ENCODE measurements at regions not wholly inside any gene's neighbourhood (a gene's known extent, or its start where the extent isn't known, plus 50 kb on each side); places are given as distances from the start of the nearest gene placed in this dataset.

DNA sequence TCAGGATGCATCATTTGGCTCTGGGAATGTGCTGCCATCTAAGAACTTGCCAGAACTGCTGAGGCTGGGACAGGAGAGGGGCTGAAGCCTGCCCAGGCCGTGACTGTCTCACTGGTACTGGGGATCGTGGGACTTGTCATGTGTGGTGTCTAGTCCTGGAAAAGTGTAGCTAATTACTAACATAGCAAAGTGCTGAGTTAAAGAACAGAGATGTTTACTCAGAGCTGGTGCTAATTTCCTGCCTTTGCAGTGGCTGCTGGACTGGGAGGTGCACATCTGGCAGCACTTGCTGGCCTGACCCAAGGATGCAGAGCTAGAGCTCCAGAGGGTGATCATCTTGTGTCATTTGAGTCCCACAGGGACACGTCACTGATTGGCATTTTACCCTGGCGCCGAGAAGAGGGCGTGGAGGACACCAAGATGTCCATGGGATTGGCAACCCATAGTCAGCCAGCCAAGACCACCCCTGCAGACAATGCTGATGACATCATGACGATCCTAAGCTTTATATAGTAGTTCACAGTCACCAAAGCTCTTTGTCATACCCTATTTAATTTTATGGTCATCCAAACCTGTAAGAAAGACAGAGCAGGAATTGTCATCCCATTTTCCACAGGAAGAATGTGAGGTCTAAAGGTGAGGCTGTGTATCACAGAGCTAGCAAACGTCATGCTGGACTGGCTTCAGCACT is 110.1 kb upstream of the SLC44A3 start:
- Histone ChIP-seq H3K27me3 (ENCODE audit: insufficient read depth, low read depth) (no peaks in the 10 kb centered on the region), H3K79me2 (ENCODE audit: low read depth) (no peaks in the 10 kb centered on the region), H2AFZ (no peak overlapping the region), H4K20me1 (ENCODE audit: insufficient read depth) (no peaks in the 10 kb centered on the region), H3K36me3 (ENCODE audit: low read depth) (no peaks in the 10 kb centered on the region), H3K27ac (no peak overlapping the region), H3K9me2 (ENCODE audit: insufficient read depth) (no peaks in the 10 kb centered on the region), H3K4me3 (no peak overlapping the region), H3F3A (ENCODE audit: insufficient read depth, low read depth) (peaks cover 7% of the 10 kb centered on the region; the same call in 1 of the 2 replicates), H3K4me2 (no peak overlapping the region), H3K4me1 (replicated peaks; ENCODE audit: insufficient read depth) (peaks cover 21% of the 10 kb centered on the region), H3K9me3 (ENCODE audit: insufficient read depth, low read depth) (peaks cover 8% of the 10 kb centered on the region; the same call in 1 of the 2 replicates)
- ChIA-PET POLR2A (ENCODE audit: unreplicated experiment) (interaction anchor here (0.6 kb wide), 1 partner anchor 33 kb away, joined by 3 read pairs; no protein-coding TSS in a partner anchor), CTCF (no interaction called here)
- DNase-seq, result no peak
- TF ChIP-seq, protein P1, sequence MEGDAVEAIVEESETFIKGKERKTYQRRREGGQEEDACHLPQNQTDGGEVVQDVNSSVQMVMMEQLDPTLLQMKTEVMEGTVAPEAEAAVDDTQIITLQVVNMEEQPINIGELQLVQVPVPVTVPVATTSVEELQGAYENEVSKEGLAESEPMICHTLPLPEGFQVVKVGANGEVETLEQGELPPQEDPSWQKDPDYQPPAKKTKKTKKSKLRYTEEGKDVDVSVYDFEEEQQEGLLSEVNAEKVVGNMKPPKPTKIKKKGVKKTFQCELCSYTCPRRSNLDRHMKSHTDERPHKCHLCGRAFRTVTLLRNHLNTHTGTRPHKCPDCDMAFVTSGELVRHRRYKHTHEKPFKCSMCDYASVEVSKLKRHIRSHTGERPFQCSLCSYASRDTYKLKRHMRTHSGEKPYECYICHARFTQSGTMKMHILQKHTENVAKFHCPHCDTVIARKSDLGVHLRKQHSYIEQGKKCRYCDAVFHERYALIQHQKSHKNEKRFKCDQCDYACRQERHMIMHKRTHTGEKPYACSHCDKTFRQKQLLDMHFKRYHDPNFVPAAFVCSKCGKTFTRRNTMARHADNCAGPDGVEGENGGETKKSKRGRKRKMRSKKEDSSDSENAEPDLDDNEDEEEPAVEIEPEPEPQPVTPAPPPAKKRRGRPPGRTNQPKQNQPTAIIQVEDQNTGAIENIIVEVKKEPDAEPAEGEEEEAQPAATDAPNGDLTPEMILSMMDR (conservative IDR thresholded peaks at IDR 0.05), result no peak
- no peak for TF ChIP-seq EZH2 (IDR thresholded peaks at IDR 0.05; ENCODE audit: low read depth)
- intact Hi-C loops (cut with micrococcal nuclease; ENCODE audit: unreplicated experiment), result loop anchor here (2.0 to 5.0 kb wide), 3 partner anchors 37 to 92 kb away; no protein-coding TSS in a partner anchor
- BruUV-seq (replicated peaks), result no TSS peak

DNA sequence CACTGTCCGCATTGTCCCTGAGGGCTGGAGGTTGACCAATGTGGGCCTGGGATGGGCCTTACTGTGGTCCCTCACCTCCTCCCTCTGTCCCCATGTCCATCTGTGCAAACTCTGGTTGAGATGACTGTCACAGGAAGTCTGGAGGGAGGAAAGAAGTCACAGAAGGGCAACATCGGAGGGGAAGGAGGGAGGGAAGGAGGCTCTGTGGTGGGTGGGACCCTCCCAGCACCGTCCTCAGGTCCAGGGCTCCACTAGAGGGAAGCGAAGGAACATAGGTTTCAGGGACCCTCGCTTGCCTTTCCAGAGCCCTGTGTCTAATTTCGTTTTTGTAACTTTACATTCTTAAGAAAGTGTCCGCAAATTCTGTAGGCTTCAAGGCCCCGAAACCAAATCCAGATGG is 111.3 kb upstream of the SLC44A3 start:
- Histone ChIP-seq H3F3A (ENCODE audit: insufficient read depth, low read depth) (no peaks in the 10 kb centered on the region), H3K36me3 (ENCODE audit: low read depth) (no peaks in the 10 kb centered on the region), H3K79me2 (ENCODE audit: low read depth) (no peaks in the 10 kb centered on the region), H3K4me3 (no peak overlapping the region), H3K9me3 (ENCODE audit: insufficient read depth, low read depth) (no peaks in the 10 kb centered on the region; the same call in 1 of the 2 replicates), H3K4me2 (no peak overlapping the region), H3K27me3 (ENCODE audit: insufficient read depth, low read depth) (no peaks in the 10 kb centered on the region), H2AFZ (no peak overlapping the region), H3K9me2 (ENCODE audit: insufficient read depth) (no peaks in the 10 kb centered on the region), H3K4me1 (replicated peaks; ENCODE audit: insufficient read depth) (peaks cover 9% of the 10 kb centered on the region), H3K27ac (no peak overlapping the region), H4K20me1 (ENCODE audit: insufficient read depth) (no peaks in the 10 kb centered on the region)
- ChIA-PET POLR2A (ENCODE audit: unreplicated experiment) (no interaction called here), CTCF (interaction anchor here (0.6 kb wide), 1 partner anchor 211 kb away, joined by 4 read pairs; no protein-coding TSS in a partner anchor)
- intact Hi-C loops (cut with micrococcal nuclease; ENCODE audit: unreplicated experiment), result loop anchor here (2.0 kb wide), 1 partner anchor 38 kb away; no protein-coding TSS in a partner anchor
- TF ChIP-seq, protein P1 (conservative IDR thresholded peaks at IDR 0.05), result no peak
- no peak for TF ChIP-seq EZH2 (IDR thresholded peaks at IDR 0.05; ENCODE audit: low read depth)
- DNase-seq, result no peak
- BruUV-seq (replicated peaks), result no TSS peak

DNA sequence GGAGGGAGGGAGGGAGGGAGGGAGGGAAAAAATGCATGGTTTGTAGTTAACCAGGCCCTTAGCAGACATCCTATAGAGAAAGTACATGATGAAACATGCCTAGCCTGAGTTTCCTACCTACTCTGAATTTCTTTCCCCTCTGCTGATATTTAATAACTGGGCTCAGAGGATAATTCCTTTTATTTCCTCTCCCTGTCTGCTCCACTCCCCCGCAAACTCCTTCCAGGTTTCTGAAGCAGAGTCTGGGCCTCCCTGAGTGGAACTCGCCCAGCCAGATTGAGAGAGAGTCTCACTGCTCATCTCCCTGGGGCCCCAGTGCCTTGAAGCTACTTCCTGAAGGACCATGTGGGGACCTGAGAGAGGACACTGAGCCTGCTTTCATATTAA is 111.9 kb upstream of the SLC44A3 start:
- Histone ChIP-seq H3K9me3 (ENCODE audit: insufficient read depth, low read depth) (no peaks in the 10 kb centered on the region; the same call in 1 of the 2 replicates), H3K27me3 (ENCODE audit: insufficient read depth, low read depth) (no peaks in the 10 kb centered on the region), H3K27ac (no peak overlapping the region), H3K79me2 (ENCODE audit: low read depth) (no peaks in the 10 kb centered on the region), H3K4me2 (no peak overlapping the region), H3K4me3 (no peak overlapping the region), H4K20me1 (ENCODE audit: insufficient read depth) (no peaks in the 10 kb centered on the region), H3F3A (ENCODE audit: insufficient read depth, low read depth) (no peaks in the 10 kb centered on the region), H3K4me1 (replicated peaks; ENCODE audit: insufficient read depth) (peaks cover 5% of the 10 kb centered on the region), H3K9me2 (ENCODE audit: insufficient read depth) (no peaks in the 10 kb centered on the region), H3K36me3 (ENCODE audit: low read depth) (no peaks in the 10 kb centered on the region), H2AFZ (no peak overlapping the region)
- TF ChIP-seq, protein P1 (conservative IDR thresholded peaks at IDR 0.05), result no peak
- POLR2A ChIA-PET (ENCODE audit: unreplicated experiment), result interaction anchor here (0.7 kb wide), 1 partner anchor 55 kb away, joined by 3 read pairs; no protein-coding TSS in a partner anchor
- CTCF ChIA-PET, result no interaction called here
- no TSS peak for BruUV-seq (replicated peaks)
- no peak for DNase-seq
- intact Hi-C loops (cut with micrococcal nuclease; ENCODE audit: unreplicated experiment), result loop anchor here (2.0 kb wide), 1 partner anchor 39 kb away; no protein-coding TSS in a partner anchor

Data from PC-9 (cell line).